TTC549 (cell line): ENCODE measurements at regions not wholly inside any gene's neighbourhood (a gene's known extent, or its start where the extent isn't known, plus 50 kb on each side); places are given as distances from the start of the nearest gene placed in this dataset.

Experiments
- FAIRE-seq: peaks from 2 replicates; lab custom pipeline; 2012; peaks lifted over from hg19 to GRCh38; lab: Jason Lieb, UNC

DNA sequence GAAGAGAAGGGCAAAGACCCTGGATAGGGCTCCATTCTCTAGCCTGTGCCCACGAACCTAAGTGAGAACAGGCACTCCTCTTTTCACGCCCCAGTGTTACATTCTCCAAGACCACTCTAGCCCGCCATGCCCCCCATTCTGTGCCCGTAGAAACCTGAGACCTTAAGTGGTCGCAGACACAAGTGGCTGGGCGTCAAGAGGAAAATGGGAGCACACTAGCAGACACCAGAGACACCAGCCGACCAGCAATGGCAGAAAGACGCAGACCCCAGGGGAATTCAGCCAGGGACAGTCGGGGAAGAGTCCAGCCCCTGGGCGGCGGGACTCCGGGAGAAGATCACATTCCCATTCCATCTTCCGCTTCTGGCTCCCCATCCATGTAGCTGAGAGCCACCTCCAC is 2027.9 kb downstream of the PCDH7 start:
- FAIRE-seq: no peak

DNA sequence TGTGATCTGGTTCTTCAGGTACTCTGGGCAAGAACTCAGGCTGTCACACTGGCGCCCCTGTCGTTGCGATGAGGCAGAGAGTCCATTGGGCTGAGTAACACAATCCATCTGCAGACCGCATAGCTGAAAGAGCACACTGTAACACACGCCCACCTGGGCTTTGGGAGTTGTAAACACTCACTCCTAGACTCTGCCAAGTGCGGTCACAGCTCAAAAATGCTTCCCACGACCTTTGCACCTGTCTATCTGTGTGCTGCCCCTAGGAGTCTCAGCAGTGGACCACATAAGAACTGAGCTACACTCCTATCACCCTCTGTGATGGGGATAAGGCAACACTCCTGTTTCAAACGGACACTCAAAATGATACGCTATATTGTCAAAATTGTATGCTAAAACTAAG is 2028.3 kb downstream of the PCDH7 start:
- no peak for FAIRE-seq

DNA sequence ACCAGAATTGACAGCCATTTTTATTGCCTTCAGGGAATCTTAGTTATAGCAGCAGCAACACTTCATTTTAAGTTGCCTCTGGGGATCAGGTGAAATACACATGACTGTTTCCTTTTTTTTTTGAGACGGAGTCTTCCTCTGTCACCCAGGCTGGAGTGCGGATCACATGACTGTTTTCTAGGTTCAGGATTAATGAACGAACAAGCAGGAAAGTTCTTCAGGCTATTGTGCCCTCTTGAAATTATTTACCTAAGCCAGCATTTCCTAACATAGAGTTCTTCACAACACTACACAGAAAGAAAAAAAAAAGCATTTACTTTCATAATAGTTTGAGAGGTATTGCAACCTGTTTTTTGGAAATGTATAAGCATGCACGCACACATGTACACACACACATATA is 2032.8 kb downstream of the PCDH7 start:
- FAIRE-seq: no peak

DNA sequence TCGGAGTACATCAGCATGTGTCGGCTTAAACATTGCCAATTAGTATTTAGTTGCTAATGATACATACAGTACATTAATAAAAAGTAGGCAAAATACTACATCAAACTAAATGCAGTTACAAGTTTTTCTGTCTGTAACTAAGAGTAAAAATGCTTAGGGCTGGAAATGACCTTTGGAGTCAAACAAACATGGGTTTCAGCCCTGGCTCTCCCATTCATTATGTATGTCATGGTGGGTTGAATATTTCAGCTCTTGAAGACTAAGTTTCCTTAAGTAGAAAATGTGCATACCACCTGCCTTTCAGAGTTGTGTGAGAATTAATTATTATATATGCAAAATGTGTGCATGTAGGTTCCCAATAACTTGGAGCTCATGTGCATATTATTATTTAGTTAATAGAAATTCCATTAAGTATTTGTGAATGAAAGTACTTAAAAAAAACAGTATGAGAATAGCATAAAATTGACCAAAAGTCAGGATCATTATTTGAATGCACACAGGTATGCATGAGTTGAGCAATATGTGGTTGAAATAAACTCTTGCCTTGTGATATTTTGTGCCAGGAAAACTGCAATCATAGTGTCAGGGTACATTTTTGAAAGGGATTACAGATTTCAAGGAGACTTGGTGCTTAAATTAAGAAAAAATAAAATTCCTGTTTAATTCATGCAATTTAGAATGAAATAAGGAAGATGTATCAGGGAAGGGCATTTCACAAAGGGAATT is 2048.7 kb downstream of the PCDH7 start:
- FAIRE-seq: no peak

DNA sequence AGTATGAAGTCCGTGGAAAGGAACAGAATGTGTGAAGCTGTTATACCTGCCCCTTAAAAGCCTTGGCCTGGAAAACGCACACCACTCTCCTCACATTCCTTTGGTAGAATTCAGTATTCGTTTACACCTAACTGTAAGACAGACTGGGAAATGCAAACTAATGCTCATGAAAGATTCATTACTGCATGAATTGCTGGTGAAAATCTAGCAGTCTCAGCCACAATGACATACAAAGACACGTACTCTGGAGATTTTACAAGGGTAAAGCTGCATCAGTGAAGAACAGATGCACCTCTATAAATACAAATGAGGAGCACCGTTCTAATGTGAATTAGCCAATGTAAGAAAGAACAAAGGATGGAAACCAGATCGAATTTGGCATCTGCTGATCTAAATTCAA is 2051.3 kb downstream of the PCDH7 start:
- no peak for FAIRE-seq

DNA sequence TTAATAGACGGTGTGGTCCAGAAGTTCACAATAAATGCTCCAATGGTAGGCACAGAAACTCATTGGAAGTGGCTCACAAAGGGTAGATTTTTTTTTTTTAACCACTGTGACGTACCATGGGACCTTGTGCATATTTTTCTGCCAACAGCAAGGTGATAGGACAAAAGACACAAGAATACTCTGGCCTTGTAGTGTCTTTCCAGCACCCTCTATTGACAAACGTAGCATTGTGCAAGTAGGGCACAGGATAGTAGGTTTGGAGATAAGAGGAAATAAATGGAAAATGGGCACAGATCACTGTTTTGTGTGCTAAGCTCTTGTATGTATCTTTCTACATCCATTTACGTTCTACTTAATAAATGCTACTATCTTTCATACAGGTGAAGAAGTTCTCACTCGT is 2054.9 kb downstream of the PCDH7 start:
- FAIRE-seq: peak; percentile 45

DNA sequence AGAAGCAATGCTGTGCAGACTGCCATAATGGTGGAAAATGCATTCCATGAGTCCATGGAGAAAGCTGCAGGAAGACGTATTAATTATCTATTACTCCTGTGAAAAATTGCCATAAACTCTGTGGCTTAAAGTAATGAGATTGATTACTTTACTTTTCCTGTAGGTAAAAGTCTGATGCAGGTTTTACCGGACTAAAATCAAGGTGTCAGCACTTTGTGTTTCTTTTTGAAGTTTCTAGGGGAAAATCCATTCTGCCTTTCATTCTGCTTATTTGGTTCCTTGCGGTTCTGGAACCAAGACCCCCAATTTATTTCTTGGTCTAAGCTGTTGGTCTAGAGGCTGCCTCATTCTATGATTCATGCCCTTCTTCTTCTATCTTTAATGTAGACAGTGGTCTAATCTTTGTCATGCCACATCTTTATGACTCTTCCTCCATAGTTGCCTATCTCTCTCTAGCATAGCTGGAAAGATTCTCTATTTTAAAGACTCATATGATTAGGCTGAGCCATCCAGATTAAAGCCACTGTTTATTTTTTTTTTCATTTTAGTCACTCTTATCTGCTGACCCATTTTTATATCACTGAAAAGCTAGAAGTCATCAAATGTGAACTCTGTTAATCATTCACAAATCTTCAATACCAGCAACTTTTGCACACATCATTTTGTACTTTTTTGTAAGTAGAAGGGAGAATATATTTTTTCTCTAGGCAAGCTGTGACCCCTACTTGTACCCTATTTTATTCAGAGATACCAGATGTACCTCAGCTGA is 2056.4 kb downstream of the PCDH7 start:
- no peak for FAIRE-seq

DNA sequence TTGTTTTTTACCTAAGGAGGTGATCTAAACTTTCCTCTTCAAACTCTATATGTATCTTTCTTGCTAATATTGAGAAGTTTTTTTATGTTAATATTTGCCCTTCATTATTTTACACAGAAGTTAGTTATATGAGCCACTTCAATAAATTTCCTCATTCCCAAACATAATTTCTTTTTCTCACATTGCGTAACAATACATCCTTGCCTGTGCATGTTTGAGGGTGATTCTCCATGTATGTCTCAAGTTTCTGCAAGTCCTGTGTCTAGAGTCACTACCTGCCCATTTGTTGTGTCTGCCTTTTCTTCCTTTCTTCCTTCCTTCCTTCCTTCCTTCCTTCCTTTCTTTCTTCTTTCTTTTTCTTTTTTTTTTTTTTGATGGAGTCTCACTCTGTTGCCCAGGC is 2057.9 kb downstream of the PCDH7 start:
- no peak for FAIRE-seq

DNA sequence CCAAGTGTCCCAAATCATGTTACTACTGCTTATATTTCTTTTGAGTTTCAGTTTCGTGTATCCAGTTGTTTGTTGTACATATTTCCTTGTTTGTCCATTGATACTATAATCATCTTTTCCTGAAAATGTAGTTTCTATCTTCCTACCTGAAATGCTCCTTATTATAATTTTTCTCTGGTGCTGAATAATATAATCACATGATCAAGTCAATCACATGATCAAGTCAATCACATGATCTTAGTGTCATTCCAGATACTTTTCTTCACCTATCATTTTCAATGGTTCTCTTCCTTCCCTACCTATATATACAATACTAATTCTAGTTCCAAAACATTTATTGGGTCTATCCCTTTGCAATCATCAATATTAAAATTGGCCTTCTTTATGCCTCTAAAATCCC is 2058.8 kb downstream of the PCDH7 start:
- FAIRE-seq: no peak

DNA sequence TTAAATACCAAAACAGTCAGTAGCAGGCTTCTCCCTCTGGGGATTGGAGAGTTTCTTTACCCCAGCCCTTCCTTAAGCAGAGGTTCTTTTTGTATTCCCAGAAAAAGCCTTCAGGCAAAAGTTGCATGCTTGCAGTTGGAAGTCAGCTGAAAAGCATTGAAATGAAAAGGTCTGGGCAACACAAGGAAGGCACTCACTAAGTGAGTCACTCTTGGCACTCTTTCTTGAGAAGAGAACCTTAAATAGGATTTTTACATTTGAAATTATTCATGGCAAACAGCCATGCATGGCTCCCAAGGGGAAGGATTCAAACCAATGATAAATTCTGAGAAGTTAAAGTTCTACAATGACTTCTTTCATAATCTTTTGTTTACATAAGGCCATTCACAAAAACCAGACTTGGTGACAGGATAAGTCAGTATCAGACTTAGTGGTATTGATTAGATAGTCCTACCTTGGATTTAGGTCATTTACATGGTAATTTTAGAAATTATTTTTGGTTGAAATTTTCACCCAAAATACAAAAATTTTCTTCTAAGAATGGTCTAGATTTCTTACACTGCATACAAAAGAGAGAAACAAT is 2068.9 kb downstream of the PCDH7 start:
- FAIRE-seq: no peak

DNA sequence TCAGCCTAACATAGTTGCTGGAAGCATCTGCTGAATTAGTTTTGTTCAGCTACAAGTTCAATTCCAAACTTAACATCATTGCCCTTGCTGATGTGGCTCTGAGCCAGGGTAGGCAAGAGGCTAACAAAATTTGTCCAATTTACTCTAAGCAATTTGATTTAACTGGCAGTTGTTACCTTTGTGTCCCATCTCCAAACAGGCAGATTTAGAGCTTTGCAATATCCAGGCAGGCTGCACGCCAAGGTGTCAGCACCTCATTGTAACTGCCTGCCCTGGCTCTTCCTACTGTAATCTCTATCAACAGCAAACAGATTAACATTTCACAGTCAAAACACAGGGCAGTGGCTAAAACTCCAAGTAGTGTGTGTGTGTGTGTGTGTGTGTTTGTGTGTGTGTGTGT is 2070.6 kb downstream of the PCDH7 start:
- FAIRE-seq: no peak

DNA sequence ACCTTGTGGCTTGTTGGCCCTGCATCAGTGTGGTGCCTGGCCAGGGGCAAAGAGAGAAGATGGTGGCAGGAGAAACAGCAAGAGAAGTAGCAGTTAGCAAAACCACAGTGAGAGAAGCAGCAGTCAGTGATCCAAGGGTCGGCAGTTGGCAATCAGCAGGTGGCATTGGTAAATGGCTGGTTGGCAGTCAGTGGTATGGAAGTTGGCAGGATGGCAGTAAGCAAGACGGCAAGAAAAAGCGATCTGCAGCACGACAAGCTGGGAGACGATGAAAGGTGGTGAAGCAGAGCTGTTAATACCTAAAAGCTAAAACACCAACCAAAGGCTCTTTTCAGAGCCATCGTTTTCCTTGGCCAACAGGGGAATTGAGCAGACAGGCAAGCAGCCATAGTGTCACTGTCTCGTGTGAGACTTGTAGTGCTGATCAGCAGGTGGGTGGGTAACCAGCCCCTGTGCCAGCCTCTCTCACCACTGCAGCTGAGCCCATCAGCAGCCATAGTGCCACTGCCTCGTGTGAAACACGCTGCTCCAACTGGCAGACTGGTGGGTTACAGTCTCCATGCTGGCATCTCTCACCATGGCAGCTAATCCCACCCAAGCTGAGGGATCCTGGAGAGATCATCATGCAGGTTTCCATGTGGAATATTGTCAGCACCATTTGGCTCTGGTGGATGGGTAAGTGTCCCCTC is 2078.4 kb downstream of the PCDH7 start:
- no peak for FAIRE-seq

DNA sequence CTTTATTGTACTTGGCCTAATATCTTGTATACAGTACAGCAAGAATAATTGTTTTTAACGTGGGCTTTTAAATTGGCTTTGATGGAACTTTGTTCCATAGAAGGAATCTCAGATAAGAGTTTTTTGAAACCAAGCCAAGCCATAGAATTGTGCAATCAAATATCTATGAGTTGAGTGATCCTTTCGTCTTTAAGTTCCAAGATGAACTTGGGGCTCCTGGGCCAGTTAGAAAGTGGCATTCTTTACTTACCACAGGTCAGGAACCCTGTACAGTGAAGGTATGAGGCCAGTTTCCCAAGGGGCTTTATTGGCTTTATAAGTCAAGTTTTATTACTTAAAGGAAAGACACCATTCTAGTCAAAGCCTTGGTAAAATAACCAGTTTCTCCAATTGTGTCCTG is 2104.2 kb downstream of the PCDH7 start:
- no peak for FAIRE-seq

DNA sequence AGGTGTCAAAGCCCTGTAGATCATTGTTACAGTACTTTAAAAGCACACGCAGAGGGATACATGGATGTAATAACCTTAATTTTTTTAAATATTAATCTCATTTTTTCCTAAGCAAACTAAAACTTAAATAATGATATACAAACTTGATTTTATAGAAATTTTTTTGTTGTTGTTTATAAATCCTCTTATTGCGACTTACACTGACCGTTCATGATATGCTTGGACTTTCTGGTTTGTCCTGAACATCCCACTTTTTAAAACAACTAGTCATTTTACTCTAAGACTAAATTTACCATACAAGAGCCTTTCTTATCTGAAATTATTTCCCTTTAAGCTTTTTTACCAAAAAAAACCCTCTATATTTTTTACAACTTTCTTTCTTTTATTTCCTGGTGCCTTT is 2106.0 kb downstream of the PCDH7 start:
- FAIRE-seq: peak; percentile 52

DNA sequence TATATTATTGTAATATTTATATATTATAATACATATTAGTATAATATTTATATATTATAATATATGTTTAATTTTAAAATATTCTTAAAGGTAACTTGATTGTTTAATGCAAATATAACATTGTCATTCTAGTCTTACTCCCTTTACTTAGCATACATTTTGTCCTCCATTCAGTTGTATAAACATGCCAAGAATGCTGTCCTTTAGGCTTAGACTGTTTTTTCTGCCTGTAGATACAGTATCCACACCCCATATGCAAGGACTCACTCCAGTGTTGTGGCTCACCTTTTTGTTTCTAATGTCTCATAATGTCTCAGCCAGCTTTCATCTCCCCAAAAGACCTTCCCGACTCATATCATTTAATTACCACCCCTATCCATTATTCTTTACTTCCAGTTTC is 2110.0 kb downstream of the PCDH7 start:
- no peak for FAIRE-seq

DNA sequence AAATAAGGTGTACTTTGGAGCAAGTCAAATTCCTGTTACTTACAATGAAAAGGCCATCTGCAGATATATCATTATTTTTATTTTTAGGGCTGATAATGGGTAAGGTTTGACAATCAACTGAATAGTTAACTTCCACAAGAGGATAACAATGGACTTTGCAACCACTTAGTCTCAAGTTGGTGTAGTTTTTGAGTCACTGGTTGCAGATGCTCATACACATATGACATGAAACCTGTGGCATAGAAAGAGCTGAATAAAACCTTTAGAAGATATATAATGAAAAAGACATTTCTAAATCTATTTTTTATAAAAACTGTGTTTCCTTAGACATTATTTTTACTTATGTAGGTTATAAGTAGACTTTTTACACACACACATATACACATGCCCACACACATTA is 2110.9 kb downstream of the PCDH7 start:
- FAIRE-seq: no peak

DNA sequence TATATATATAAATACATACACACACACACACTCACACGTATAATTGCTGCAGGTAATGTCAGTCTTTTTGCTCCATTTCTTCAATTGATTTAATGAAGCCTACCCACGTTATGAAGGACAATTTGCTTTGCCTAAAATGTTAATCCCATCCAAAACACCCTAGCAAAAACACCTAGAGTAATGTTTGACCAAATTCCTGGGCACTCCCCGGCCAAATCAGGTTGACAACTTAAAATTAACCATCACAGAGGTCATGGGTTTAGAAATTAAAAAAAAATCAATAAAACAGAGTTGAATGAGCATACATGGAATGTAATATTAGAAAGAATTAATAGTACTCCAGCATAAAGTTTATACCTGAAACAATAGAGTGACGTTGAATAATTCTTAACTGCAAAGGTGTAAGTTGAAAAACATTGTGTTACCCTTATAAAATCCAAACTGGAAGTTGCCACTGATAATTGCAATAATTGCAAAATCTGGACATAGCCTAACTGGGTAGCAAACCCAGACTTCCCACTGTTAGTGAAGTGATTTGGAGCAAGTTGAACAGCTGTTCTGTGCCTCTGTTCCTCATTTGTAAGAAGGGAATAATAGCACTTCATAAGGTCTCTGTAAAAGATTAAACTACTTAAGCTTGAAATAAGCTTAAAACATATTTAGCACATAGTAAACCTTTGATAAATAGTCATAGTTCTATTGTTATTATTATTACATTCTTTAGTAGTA is 2120.5 kb downstream of the PCDH7 start:
- FAIRE-seq: no peak

DNA sequence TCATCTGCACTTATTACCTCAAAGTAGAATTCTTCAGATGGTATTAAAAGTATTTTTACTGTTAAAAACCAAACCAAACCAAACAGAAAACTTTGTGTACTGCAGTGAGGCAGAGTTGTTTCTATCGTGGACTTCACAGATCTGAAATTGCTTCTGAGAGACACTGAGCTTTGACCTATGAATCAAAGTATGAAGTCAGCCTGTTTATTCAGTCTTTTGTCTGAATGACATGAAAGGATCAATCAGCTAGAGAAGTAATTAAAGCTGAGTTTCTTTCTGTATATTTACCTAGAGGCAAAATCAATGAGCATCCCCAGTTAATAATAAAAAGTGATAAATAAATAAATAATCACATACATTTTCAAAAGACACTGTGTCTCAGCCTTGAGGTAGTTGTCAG is 2121.0 kb downstream of the PCDH7 start:
- no peak for FAIRE-seq

DNA sequence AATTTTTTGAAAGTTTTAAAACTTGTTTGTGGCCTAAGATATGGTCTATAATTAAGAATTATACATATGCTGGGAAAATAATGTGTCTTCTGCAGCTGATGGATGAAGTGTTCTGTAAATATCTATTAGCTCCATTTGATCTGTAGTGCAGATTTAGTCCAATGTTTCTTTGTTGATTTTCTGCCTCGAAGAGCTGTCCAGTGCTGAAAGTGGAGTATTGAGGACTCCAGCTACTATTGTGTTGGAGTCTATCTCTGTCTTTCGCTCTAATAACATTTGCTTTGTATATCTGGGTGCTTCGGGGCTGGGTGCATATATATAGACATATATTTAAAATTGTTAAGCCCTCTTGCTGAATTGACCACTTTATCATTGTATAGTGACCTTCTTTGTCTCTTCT is 2127.3 kb downstream of the PCDH7 start:
- no peak for FAIRE-seq

DNA sequence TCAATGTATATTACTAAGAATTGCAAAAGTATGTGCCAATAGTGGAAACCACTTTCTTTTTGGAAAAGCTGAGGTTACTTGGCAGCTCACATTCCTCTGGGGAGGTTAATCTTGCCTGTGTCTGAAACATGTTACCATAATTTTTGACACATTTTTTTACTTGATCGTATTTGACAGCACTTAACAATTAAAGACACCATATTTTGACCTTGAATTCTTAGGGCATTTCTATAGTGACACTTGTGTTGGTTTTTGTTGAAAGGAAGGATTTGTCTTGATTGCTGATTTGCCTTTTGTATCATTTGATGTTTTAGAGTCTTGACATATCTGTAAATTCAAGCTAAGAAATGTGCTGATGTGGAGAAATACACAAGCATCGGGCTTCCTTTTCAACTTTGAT is 2135.5 kb downstream of the PCDH7 start:
- FAIRE-seq: no peak

DNA sequence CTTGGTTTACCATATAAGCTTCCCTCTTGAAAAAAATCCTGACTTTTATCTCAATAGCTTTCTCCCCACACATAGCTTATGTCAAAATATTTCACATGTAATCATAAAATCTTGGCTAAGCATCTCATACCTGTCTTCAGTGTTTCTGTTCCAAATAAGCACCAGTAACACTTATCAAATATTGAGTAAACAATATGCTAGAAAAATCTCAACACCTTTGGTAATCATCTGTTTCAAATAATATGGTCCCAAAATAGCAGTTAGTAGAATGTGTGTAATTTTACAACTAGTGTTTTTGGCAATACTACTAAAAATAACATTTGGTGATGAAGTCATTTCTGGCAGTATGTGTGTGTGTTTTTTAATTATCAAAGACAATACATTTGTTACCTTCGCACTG is 2138.2 kb downstream of the PCDH7 start:
- FAIRE-seq: no peak

DNA sequence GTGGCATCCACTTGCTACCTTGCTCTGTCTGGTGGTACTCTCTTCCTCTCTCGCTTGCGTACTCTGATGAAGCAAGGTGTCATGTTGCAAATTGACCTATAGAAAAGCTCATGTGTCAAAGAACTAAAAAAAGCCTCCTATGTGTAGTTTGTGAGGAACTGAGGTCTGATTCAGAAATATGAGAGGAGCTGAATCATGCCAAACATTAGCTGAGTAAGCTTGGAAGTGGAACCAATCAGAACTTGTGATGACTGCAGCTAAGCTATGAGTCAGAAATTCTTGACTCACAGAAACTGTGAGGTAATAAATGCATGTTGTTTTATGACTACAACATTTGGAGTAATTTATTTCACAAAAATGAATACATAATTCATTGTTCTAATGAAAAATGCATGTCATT is 2138.8 kb downstream of the PCDH7 start:
- FAIRE-seq: no peak
